Neural progenitor cell (in vitro differentiated cells): ENCODE measurements at regions not wholly inside any gene's neighbourhood (a gene's known extent, or its start where the extent isn't known, plus 50 kb on each side); places are given as distances from the start of the nearest gene placed in this dataset.
"Not testable (repeated sequence)": the region's sequence is repeated elsewhere in the genome, so short reads cannot be mapped to it uniquely, and the experiment has no call there.

Experiments
- CTCF ChIP-seq: fragments of 200-600 bp; sonication (generic); IDR thresholded peaks from 2 replicates; pipeline ENCODE4 v1.5.1; 2017; ENCODE audit warnings: antibody characterized with exemption, mild to moderate bottlenecking
- EZH2 ChIP-seq: fragments of 200-600 bp; sonication (generic); IDR thresholded peaks from 2 replicates; pipeline ENCODE4 v1.6.1; 2017; ENCODE audit warnings: antibody characterized with exemption, mild to moderate bottlenecking, moderate library complexity

- TF ChIP-seq CTCF, EZH2: not testable (repeated sequence)
Observed at GRCh38 chr15:31709479-31709878, 320.8 kb upstream of the CHRNA7 start.
